GM12891 (cell line): ENCODE measurements at regions not wholly inside any gene's neighbourhood (a gene's known extent, or its start where the extent isn't known, plus 50 kb on each side); places are given as distances from the start of the nearest gene placed in this dataset.

Experiments used
- PAX5 ChIP-seq: IDR thresholded peaks from 2 replicates; pipeline ENCODE4 v1.6.1; 2011; ENCODE audit warnings: low read length, moderate library complexity, mild to moderate bottlenecking; ENCODE audit not compliant: insufficient read depth, severe bottlenecking
- POLR2A ChIP-seq: IDR thresholded peaks from 2 replicates; pipeline ENCODE4 v1.6.1; 2011; ENCODE audit warnings: low read depth, low read length, control low read depth
- POLR2AphosphoS5 ChIP-seq: IDR thresholded peaks from 2 replicates; pipeline ENCODE4 v1.6.1; 2011; ENCODE audit warnings: low read depth, low read length, control low read depth
- POU2F2 ChIP-seq: IDR thresholded peaks from 2 replicates; pipeline ENCODE4 v1.6.1; 2011; ENCODE audit warnings: low read depth, mild to moderate bottlenecking, control low read depth, low read length, moderate library complexity
- SPI1 ChIP-seq: IDR thresholded peaks from 2 replicates; pipeline ENCODE4 v1.6.1; 2011; ENCODE audit warnings: low read depth, low read length, control low read depth
- TAF1 ChIP-seq: IDR thresholded peaks from 2 replicates; pipeline ENCODE4 v1.6.1; 2011; ENCODE audit warnings: low read depth, low read length, control low read depth

DNA sequence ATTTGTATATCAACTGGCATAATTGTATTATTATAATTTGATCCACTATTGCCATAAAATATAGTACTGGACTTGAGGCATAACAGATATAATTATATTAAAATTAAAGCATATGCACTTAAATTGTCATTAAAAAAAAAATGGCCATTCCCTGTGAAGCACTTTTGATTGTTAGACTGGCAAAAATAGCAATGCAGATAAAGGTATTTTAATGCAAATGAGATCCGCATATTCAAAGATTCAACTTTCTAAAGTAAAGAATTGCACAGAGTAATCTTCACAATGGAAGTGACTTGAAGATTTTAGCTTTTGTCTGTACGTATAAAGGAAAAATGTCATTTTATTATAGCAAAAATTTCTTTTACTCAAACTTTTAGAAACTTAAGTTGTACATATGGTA is 871.8 kb upstream of the PABPC4L start:
- TF ChIP-seq SPI1 (no peak), TAF1 (no peak), POLR2A (no peak), POLR2AphosphoS5 (no peak), POU2F2 (no peak), PAX5 (no peak)
